ENCODE measurements at regions not wholly inside any gene's neighbourhood (a gene's known extent, or its start where the extent isn't known, plus 50 kb on each side); places are given as distances from the start of the nearest gene placed in this dataset.

GRCh38 chr14:42628602-42629001 is 1021.9 kb downstream of the LRFN5 start:
- CTCF ChIA-PET: no interaction called here
- no peaks in the 10 kb centered on the region for H3K9me1 ChIP-seq (ENCODE audit: insufficient read depth, low read length)
- intact Hi-C loops (cut with micrococcal nuclease): no loop called here
- H3K4me2 ChIP-seq (ENCODE audit: low read depth, low read length): no peak overlapping the region
- H3K9me3 ChIP-seq (ENCODE audit: control insufficient read depth, insufficient read depth, low read length): no peaks in the 10 kb centered on the region
- H2AK5ac ChIP-seq (ENCODE audit: low read depth, low read length): no peak overlapping the region
- no peak for DNase-seq
- no peaks in the 10 kb centered on the region for H3K79me1 ChIP-seq (ENCODE audit: low read depth in 1 of 2, low read length in 2 of 2)
- no peak overlapping the region for H2AFZ ChIP-seq (replicated peaks; ENCODE audit: low read length, poor library complexity)
- H3K4me3 ChIP-seq (ENCODE audit: insufficient read depth, low read depth, low read length): no peak overlapping the region
- no peak overlapping the region for H2BK120ac ChIP-seq (ENCODE audit: low read depth, low read length)
- H4K91ac ChIP-seq (ENCODE audit: insufficient read depth, low read depth, low read length): no peak overlapping the region
- POLR2A ChIA-PET (ENCODE audit: unreplicated experiment): no interaction called here
- no peak overlapping the region for H4K5ac ChIP-seq (ENCODE audit: low read depth, low read length)
- no TSS peak for BruUV-seq (replicated peaks)
- H3K4ac ChIP-seq (ENCODE audit: low read depth, low read length): no peak overlapping the region
- no peak overlapping the region for H3K23ac ChIP-seq (ENCODE audit: low read depth, low read length)
- H3K4me1 ChIP-seq (ENCODE audit: control insufficient read depth, insufficient read depth, low read length): no peaks in the 10 kb centered on the region
- dilution Hi-C loops (cut with HindIII; ENCODE audit: low sequenced_read_pairs, unreplicated experiment): no loop called here
- H2BK20ac ChIP-seq (ENCODE audit: low read depth, low read length): no peak overlapping the region
- TF ChIP-seq MAFK (IDR thresholded peaks at IDR 0.05; ENCODE audit: low read depth, low read length) (no peak), MXI1 (IDR thresholded peaks at IDR 0.05; ENCODE audit: borderline replicate concordance, low read depth, low read length) (no peak)
- no peak for ATAC-seq (ENCODE audit: low read depth)
- no peaks in the 10 kb centered on the region for H3K27me3 ChIP-seq (ENCODE audit: control insufficient read depth, insufficient read depth, low read length)
- H2AK9ac ChIP-seq (replicated peaks; ENCODE audit: low read depth, low read length, poor library complexity): no peak overlapping the region
- no peak overlapping the region for H3K27ac ChIP-seq (ENCODE audit: insufficient read depth, low read length)
- H4K8ac ChIP-seq (ENCODE audit: low read depth in 2 of 2, low read length in 2 of 2): no peak overlapping the region
- no peak overlapping the region for H3K18ac ChIP-seq (ENCODE audit: low read depth, low read length)
- in situ Hi-C loops (cut with MboI; ENCODE audit: low sequenced_read_pairs): no loop called here
- H2BK15ac ChIP-seq (ENCODE audit: low read depth, low read length): no peak overlapping the region
- no peak overlapping the region for H3K9ac ChIP-seq (ENCODE audit: low read depth, low read length)
- no CpG with 5 or more reads among the region's 1 CpG for WGBS, 2 experiments (ENCODE audit: extremely low coverage in 2 of 2, insufficient read length in 1 of 2)
- H3K56ac ChIP-seq (ENCODE audit: extremely low read depth, insufficient read depth, low read length): no peak overlapping the region
- H3K36me3 ChIP-seq (ENCODE audit: control insufficient read depth, insufficient read depth, low read length): no peaks in the 10 kb centered on the region
- H4K20me1 ChIP-seq (ENCODE audit: insufficient read depth, low read length): no peaks in the 10 kb centered on the region
- no peak overlapping the region for H2BK5ac ChIP-seq (ENCODE audit: low read depth, low read length, poor library complexity, severe bottlenecking)
- H3K14ac ChIP-seq (replicated peaks; ENCODE audit: low read depth, low read length): no peak overlapping the region
